ENCODE measurements at regions not wholly inside any gene's neighbourhood (a gene's known extent, or its start where the extent isn't known, plus 50 kb on each side); places are given as distances from the start of the nearest gene placed in this dataset.

- Histone ChIP-seq H3K9me3 (no peaks in the 10 kb centered on the region), H3K4me1 (no peaks in the 10 kb centered on the region), H3K27me3 (no peaks in the 10 kb centered on the region), H3K36me3 (ENCODE audit: low read depth, missing control alignments) (no peaks in the 10 kb centered on the region), H3K27ac (no peak overlapping the region), H3K4me3 (no peak overlapping the region)
- DNase-seq, result no peak
- TF ChIP-seq POLR2A (IDR thresholded peaks at IDR 0.05), result no peak
- 93 to 96% methylated on average over 6 of the region's 6 CpGs for WGBS, 2 donors
- intact Hi-C loops (cut with DNase I; ENCODE audit: low total_unique reads), result no loop called here
Measured at GRCh38 chr2:129112181-129112580, 793.5 kb upstream of the HS6ST1 start.

GRCh38 chr2:129113776-129114175, 795.1 kb upstream of the HS6ST1 start:
- intact Hi-C loops (cut with DNase I; ENCODE audit: low total_unique reads), result no loop called here
- Histone ChIP-seq H3K9me3 (no peaks in the 10 kb centered on the region), H3K4me3 (no peak overlapping the region), H3K27me3 (no peaks in the 10 kb centered on the region), H3K36me3 (ENCODE audit: low read depth, missing control alignments) (no peaks in the 10 kb centered on the region), H3K4me1 (no peaks in the 10 kb centered on the region), H3K27ac (no peak overlapping the region)
- no peak for DNase-seq
- WGBS, 2 donors, result 93 to 98% methylated on average over 6 of the region's 6 CpGs
- TF ChIP-seq CTCF (IDR thresholded peaks at IDR 0.05) (no peak), POLR2A (IDR thresholded peaks at IDR 0.05) (no peak)

- DNase-seq, result no peak
- H3K4me3 ChIP-seq, result no peak overlapping the region
- intact Hi-C loops (cut with DNase I; ENCODE audit: low total_unique reads), result no loop called here
- no peaks in the 10 kb centered on the region for H3K36me3 ChIP-seq (ENCODE audit: low read depth, missing control alignments)
- H3K27ac ChIP-seq, result no peak overlapping the region
- H3K27me3 ChIP-seq, result no peaks in the 10 kb centered on the region
- TF ChIP-seq CTCF (IDR thresholded peaks at IDR 0.05), result no peak
- no peak for TF ChIP-seq POLR2A (IDR thresholded peaks at IDR 0.05)
- WGBS, 2 donors, result 52 to 70% methylated on average over 2 of the region's 2 CpGs
- no peaks in the 10 kb centered on the region for H3K4me1 ChIP-seq
- no peaks in the 10 kb centered on the region for H3K9me3 ChIP-seq
Measured at GRCh38 chr2:129117434-129117833, 798.8 kb upstream of the HS6ST1 start.

GRCh38 chr2:129118296-129118695, 799.6 kb upstream of the HS6ST1 start:
- H3K27ac ChIP-seq, result no peak overlapping the region
- no peaks in the 10 kb centered on the region for H3K27me3 ChIP-seq
- H3K9me3 ChIP-seq, result no peaks in the 10 kb centered on the region
- intact Hi-C loops (cut with DNase I; ENCODE audit: low total_unique reads), result no loop called here
- TF ChIP-seq POLR2A (IDR thresholded peaks at IDR 0.05) (no peak), CTCF (IDR thresholded peaks at IDR 0.05) (no peak)
- H3K4me1 ChIP-seq, result no peaks in the 10 kb centered on the region
- no peak overlapping the region for H3K4me3 ChIP-seq
- DNase-seq, result no peak
- no peaks in the 10 kb centered on the region for H3K36me3 ChIP-seq (ENCODE audit: low read depth, missing control alignments)

GRCh38 chr2:129129087-129129486, 810.4 kb upstream of the HS6ST1 start:
- no peaks in the 10 kb centered on the region for H3K36me3 ChIP-seq (ENCODE audit: low read depth, missing control alignments)
- no peak for DNase-seq
- H3K9me3 ChIP-seq, result no peaks in the 10 kb centered on the region
- no peaks in the 10 kb centered on the region for H3K4me1 ChIP-seq
- no peak overlapping the region for H3K27ac ChIP-seq
- no peaks in the 10 kb centered on the region for H3K27me3 ChIP-seq
- TF ChIP-seq CTCF (IDR thresholded peaks at IDR 0.05) (no peak), POLR2A (IDR thresholded peaks at IDR 0.05) (no peak)
- intact Hi-C loops (cut with DNase I; ENCODE audit: low total_unique reads), result no loop called here
- no peak overlapping the region for H3K4me3 ChIP-seq
- 59 to 62% methylated on average over 4 of the region's 4 CpGs for WGBS, 2 donors

All from testis (tissue), 2 donors.